SU-DHL-6 (cell line): ENCODE measurements at regions not wholly inside any gene's neighbourhood (a gene's known extent, or its start where the extent isn't known, plus 50 kb on each side); places are given as distances from the start of the nearest gene placed in this dataset.

Experiments used
- H2AFZ ChIP-seq: fragments of 200-600 bp; sonication (generic); 2 replicates; pipeline ENCODE4 v1.6.1; 2014; ENCODE audit warnings: low read depth, mild to moderate bottlenecking, moderate library complexity, mixed read lengths, antibody characterized with exemption, low read length; ENCODE audit not compliant: severe bottlenecking
- H3F3A ChIP-seq: fragments of 200-600 bp; shearing (Covaris generic); 2 replicates; pipeline ENCODE4 v1.6.0; 2016; ENCODE audit warnings: antibody characterized with exemption, mild to moderate bottlenecking; ENCODE audit not compliant: insufficient read depth
- H3K27ac ChIP-seq: fragments of 200-600 bp; sonication (generic); 2 replicates; pipeline ENCODE4 v1.5.1; 2016; ENCODE audit warnings: low read depth, mild to moderate bottlenecking, low read length, moderate library complexity, mixed read lengths
- H3K27me3 ChIP-seq: fragments of 200-600 bp; sonication (generic), shearing (Covaris generic); 2 replicates; pipeline ENCODE4 v1.6.0; 2014; ENCODE audit warnings: mild to moderate bottlenecking, low read length
- H3K36me3 ChIP-seq: fragments of 200-600 bp; sonication (generic); 2 replicates; pipeline ENCODE4 v1.6.1; 2014; ENCODE audit warnings: mild to moderate bottlenecking, low read length, mixed read lengths
- H3K4me2 ChIP-seq: fragments of 300-600, 200-600 bp; shearing (Covaris generic), sonication (generic); 2 replicates; pipeline ENCODE4 v1.6.0; 2014; ENCODE audit warnings: low read length, low read depth, mild to moderate bottlenecking; ENCODE audit not compliant: poor library complexity, severe bottlenecking
- H3K4me3 ChIP-seq: fragments of 200-600 bp; sonication (generic); 2 replicates; pipeline ENCODE4 v1.5.1; 2014; ENCODE audit warnings: antibody characterized with exemption, low read length, mild to moderate bottlenecking, mixed read lengths; ENCODE audit not compliant: insufficient read depth, poor library complexity, severe bottlenecking
- H3K79me2 ChIP-seq: fragments of 200-600 bp; sonication (generic); 2 replicates; pipeline ENCODE4 v1.6.1; 2014; ENCODE audit warnings: mild to moderate bottlenecking, low read length, moderate library complexity; ENCODE audit not compliant: insufficient read depth
- H3K9ac ChIP-seq: fragments of 200-600 bp; sonication (generic); 2 replicates; pipeline ENCODE4 v1.7.0; 2014; ENCODE audit warnings: mild to moderate bottlenecking, low read length
- H3K9me2 ChIP-seq: fragments of 200-600 bp; sonication (generic); replicated peaks from 2 replicates; pipeline ENCODE4 v1.6.1; 2014; ENCODE audit warnings: low read length; ENCODE audit not compliant: insufficient read depth
- H3K9me3 ChIP-seq: fragments of 200-600 bp; sonication (generic); 2 replicates; pipeline ENCODE4 v1.6.1; 2014; ENCODE audit warnings: low read length, mixed read lengths; ENCODE audit not compliant: insufficient read depth
- H4K20me1 ChIP-seq: fragments of 200-600 bp; sonication (generic); 2 replicates; pipeline ENCODE4 v1.6.1; 2014; ENCODE audit warnings: low read depth, mild to moderate bottlenecking, antibody characterized with exemption, low read length, moderate library complexity, mixed read lengths
- CTCF ChIP-seq: fragments of 200-600 bp; sonication (generic); IDR thresholded peaks from one replicate; pipeline ENCODE4 v1.5.1; 2017; ENCODE audit warnings: antibody characterized with exemption, mild to moderate bottlenecking, low read length, moderate library complexity; ENCODE audit not compliant: insufficient read depth, poor library complexity, severe bottlenecking
- EZH2phosphoT487 ChIP-seq: fragments of 200-600 bp; sonication (generic), shearing (Covaris generic); conservative IDR thresholded peaks from 2 replicates; pipeline ENCODE4 v1.6.1; 2018; ENCODE audit warnings: mild to moderate bottlenecking, antibody characterized with exemption, low read length, moderate library complexity, mixed read lengths

- no peaks in the 10 kb centered on the region for H3F3A ChIP-seq
- H3K4me2 ChIP-seq: no peak overlapping the region
- H3K4me3 ChIP-seq: no peak overlapping the region
- H2AFZ ChIP-seq: no peak overlapping the region
- no peaks in the 10 kb centered on the region for H3K27me3 ChIP-seq
- TF ChIP-seq EZH2phosphoT487 (no peak), CTCF (no peak)
- no peaks in the 10 kb centered on the region for H4K20me1 ChIP-seq
- no peak overlapping the region for H3K9ac ChIP-seq
- no peak overlapping the region for H3K27ac ChIP-seq
- no peaks in the 10 kb centered on the region for H3K79me2 ChIP-seq
- H3K9me3 ChIP-seq: no peaks in the 10 kb centered on the region
- H3K36me3 ChIP-seq: no peaks in the 10 kb centered on the region
- H3K9me2 ChIP-seq: no peaks in the 10 kb centered on the region
Measured at GRCh38 chr18:1012775-1013174, 108.1 kb downstream of the ADCYAP1 start.

DNA sequence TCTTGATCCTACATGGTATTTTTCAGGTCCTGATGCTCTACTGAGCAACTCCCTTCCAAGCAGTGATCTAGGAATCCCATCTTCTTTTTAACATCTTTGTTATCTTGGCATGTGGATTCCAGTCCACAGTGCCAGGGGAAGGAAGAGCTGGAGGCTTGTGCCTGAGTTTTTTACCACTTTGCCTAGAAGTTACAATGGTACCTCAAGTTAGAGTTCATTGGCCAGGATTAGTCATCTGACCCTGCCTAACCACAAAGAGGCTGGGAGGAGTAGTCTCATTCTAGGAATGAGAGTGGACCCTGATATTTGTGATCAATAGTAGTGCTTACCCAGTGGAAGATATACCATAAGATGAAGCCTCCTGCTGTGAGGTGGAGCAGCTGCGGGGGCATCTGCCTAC, 109.3 kb downstream of the ADCYAP1 start:
- Histone ChIP-seq H3K9ac (no peak overlapping the region), H3K27ac (no peak overlapping the region), H3K9me3 (no peaks in the 10 kb centered on the region), H3K79me2 (no peaks in the 10 kb centered on the region), H3K27me3 (no peaks in the 10 kb centered on the region), H3K4me2 (no peak overlapping the region), H2AFZ (no peak overlapping the region), H3K9me2 (no peaks in the 10 kb centered on the region), H4K20me1 (no peaks in the 10 kb centered on the region), H3K36me3 (no peaks in the 10 kb centered on the region), H3K4me3 (no peak overlapping the region), H3F3A (no peaks in the 10 kb centered on the region)
- TF ChIP-seq CTCF (no peak), EZH2phosphoT487 (no peak)

- Histone ChIP-seq H3K9me3 (no peaks in the 10 kb centered on the region), H3K27ac (no peak overlapping the region), H2AFZ (no peak overlapping the region), H3K36me3 (no peaks in the 10 kb centered on the region), H3K9ac (no peak overlapping the region), H3F3A (no peaks in the 10 kb centered on the region), H4K20me1 (no peaks in the 10 kb centered on the region), H3K79me2 (no peaks in the 10 kb centered on the region), H3K4me2 (no peak overlapping the region), H3K9me2 (no peaks in the 10 kb centered on the region), H3K4me3 (no peak overlapping the region), H3K27me3 (no peaks in the 10 kb centered on the region)
- TF ChIP-seq CTCF (no peak), EZH2phosphoT487 (no peak)
Measured at GRCh38 chr18:1014509-1014908, 109.8 kb downstream of the ADCYAP1 start.
